Effector memory CD4-positive, alpha-beta T cell (primary cell): ENCODE measurements at regions not wholly inside any gene's neighbourhood (a gene's known extent, or its start where the extent isn't known, plus 50 kb on each side); places are given as distances from the start of the nearest gene placed in this dataset.

Experiments used
- DNase-seq, 3 donors: peaks; one replicate each; pipeline ENCODE4 v3.0.0-alpha.2; 2020
- H3K27ac ChIP-seq: 2 replicates; pipeline ENCODE4 v1.7.0; 2013; ENCODE audit warnings: mild to moderate bottlenecking, low read length, moderate library complexity; ENCODE audit not compliant: insufficient read depth, poor library complexity, severe bottlenecking
- H3K27me3 ChIP-seq: replicated peaks from 2 replicates; pipeline ENCODE4 v1.7.0; 2013; ENCODE audit warnings: mild to moderate bottlenecking, low read length; ENCODE audit not compliant: insufficient read depth, control insufficient read depth, poor library complexity, severe bottlenecking
- H3K36me3 ChIP-seq: 2 replicates; pipeline ENCODE4 v1.7.0; 2013; ENCODE audit warnings: mild to moderate bottlenecking, low read length, moderate library complexity; ENCODE audit not compliant: control insufficient read depth, insufficient read depth
- H3K4me1 ChIP-seq: 2 replicates; pipeline ENCODE4 v1.7.0; 2013; ENCODE audit warnings: low read length, mild to moderate bottlenecking; ENCODE audit not compliant: control insufficient read depth, insufficient read depth, poor library complexity, severe bottlenecking
- H3K4me3 ChIP-seq: 2 replicates; pipeline ENCODE4 v1.7.0; 2013; ENCODE audit warnings: low read length, low read depth, mild to moderate bottlenecking; ENCODE audit not compliant: insufficient read depth, poor library complexity, severe bottlenecking
- H3K9me3 ChIP-seq: 2 replicates; pipeline ENCODE4 v1.7.0; 2013; ENCODE audit warnings: mild to moderate bottlenecking, low read length, moderate library complexity; ENCODE audit not compliant: control insufficient read depth

GRCh38 chr11:27194976-27195375, 154.4 kb downstream of the BBOX1 start:
- H3K27ac ChIP-seq = no peak overlapping the region
- no peak overlapping the region for H3K4me3 ChIP-seq
- H3K27me3 ChIP-seq = no peaks in the 10 kb centered on the region
- H3K4me1 ChIP-seq = no peaks in the 10 kb centered on the region
- no peaks in the 10 kb centered on the region for H3K36me3 ChIP-seq
- no peak for DNase-seq
- no peaks in the 10 kb centered on the region for H3K9me3 ChIP-seq

GRCh38 chr11:27193434-27194225, 153.0 kb downstream of the BBOX1 start:
- Histone ChIP-seq H3K4me1 (no peaks in the 10 kb centered on the region), H3K9me3 (no peaks in the 10 kb centered on the region), H3K27me3 (no peaks in the 10 kb centered on the region), H3K27ac (no peak overlapping the region), H3K36me3 (no peaks in the 10 kb centered on the region), H3K4me3 (no peak overlapping the region)
- no peak for DNase-seq

GRCh38 chr11:27192184-27192583, 151.6 kb downstream of the BBOX1 start:
- H3K27ac ChIP-seq = no peak overlapping the region
- H3K4me1 ChIP-seq = no peaks in the 10 kb centered on the region
- no peak overlapping the region for H3K4me3 ChIP-seq
- no peaks in the 10 kb centered on the region for H3K27me3 ChIP-seq
- DNase-seq = no peak
- H3K36me3 ChIP-seq = no peaks in the 10 kb centered on the region
- no peaks in the 10 kb centered on the region for H3K9me3 ChIP-seq

- Histone ChIP-seq H3K4me1 (no peaks in the 10 kb centered on the region), H3K4me3 (no peak overlapping the region), H3K36me3 (no peaks in the 10 kb centered on the region), H3K27ac (no peak overlapping the region), H3K27me3 (no peaks in the 10 kb centered on the region), H3K9me3 (no peaks in the 10 kb centered on the region)
- no peak for DNase-seq
Measured at GRCh38 chr11:27191639-27192038, 151.0 kb downstream of the BBOX1 start.

GRCh38 chr11:27188696-27189095, 148.1 kb downstream of the BBOX1 start:
- no peaks in the 10 kb centered on the region for H3K27me3 ChIP-seq
- H3K9me3 ChIP-seq = no peaks in the 10 kb centered on the region
- no peaks in the 10 kb centered on the region for H3K36me3 ChIP-seq
- no peaks in the 10 kb centered on the region for H3K4me1 ChIP-seq
- no peak overlapping the region for H3K4me3 ChIP-seq
- no peak for DNase-seq
- no peak overlapping the region for H3K27ac ChIP-seq

- H3K4me1 ChIP-seq = no peaks in the 10 kb centered on the region
- no peaks in the 10 kb centered on the region for H3K36me3 ChIP-seq
- no peak overlapping the region for H3K4me3 ChIP-seq
- H3K9me3 ChIP-seq = no peaks in the 10 kb centered on the region
- no peak overlapping the region for H3K27ac ChIP-seq
- no peaks in the 10 kb centered on the region for H3K27me3 ChIP-seq
- no peak for DNase-seq
Measured at GRCh38 chr11:27187848-27188621, 147.4 kb downstream of the BBOX1 start.

GRCh38 chr11:27187075-27187847, 146.6 kb downstream of the BBOX1 start:
- no peaks in the 10 kb centered on the region for H3K27me3 ChIP-seq
- no peak overlapping the region for H3K27ac ChIP-seq
- no peaks in the 10 kb centered on the region for H3K9me3 ChIP-seq
- no peak for DNase-seq
- H3K4me3 ChIP-seq = no peak overlapping the region
- no peaks in the 10 kb centered on the region for H3K36me3 ChIP-seq
- no peaks in the 10 kb centered on the region for H3K4me1 ChIP-seq

- Histone ChIP-seq H3K9me3 (no peaks in the 10 kb centered on the region), H3K36me3 (no peaks in the 10 kb centered on the region), H3K27ac (no peak overlapping the region), H3K27me3 (no peaks in the 10 kb centered on the region), H3K4me1 (no peaks in the 10 kb centered on the region), H3K4me3 (no peak overlapping the region)
- no peak for DNase-seq
Measured at GRCh38 chr11:27186580-27186979, 146.0 kb downstream of the BBOX1 start.

- DNase-seq = no peak
- H3K27me3 ChIP-seq = no peaks in the 10 kb centered on the region
- no peaks in the 10 kb centered on the region for H3K9me3 ChIP-seq
- H3K27ac ChIP-seq = no peak overlapping the region
- no peak overlapping the region for H3K4me3 ChIP-seq
- H3K4me1 ChIP-seq = no peaks in the 10 kb centered on the region
- no peaks in the 10 kb centered on the region for H3K36me3 ChIP-seq
Measured at GRCh38 chr11:27184458-27185312, 144.1 kb downstream of the BBOX1 start.
